ENCODE measurements at regions not wholly inside any gene's neighbourhood (a gene's known extent, or its start where the extent isn't known, plus 50 kb on each side); places are given as distances from the start of the nearest gene placed in this dataset.

- H3F3A ChIP-seq (ENCODE audit: insufficient read depth) = no peaks in the 10 kb centered on the region
- H4K20me1 ChIP-seq (ENCODE audit: low read depth, low read length) = no peaks in the 10 kb centered on the region
- no peak overlapping the region for H3K4me3 ChIP-seq (ENCODE audit: insufficient read depth, low read length, poor library complexity, severe bottlenecking)
- no peak for TF ChIP-seq EZH2phosphoT487 (conservative IDR thresholded peaks at IDR 0.05; ENCODE audit: low read length)
- no peak for TF ChIP-seq CTCF (IDR thresholded peaks at IDR 0.05; ENCODE audit: insufficient read depth, low read length, poor library complexity, severe bottlenecking)
- H2AFZ ChIP-seq (ENCODE audit: low read depth, low read length, severe bottlenecking) = no peak overlapping the region
- H3K27me3 ChIP-seq (ENCODE audit: low read length) = no peaks in the 10 kb centered on the region
- no peaks in the 10 kb centered on the region for H3K36me3 ChIP-seq (ENCODE audit: low read length)
- H3K27ac ChIP-seq (ENCODE audit: low read depth, low read length) = no peak overlapping the region
- H3K4me2 ChIP-seq (ENCODE audit: low read depth, low read length, poor library complexity, severe bottlenecking) = no peak overlapping the region
- no peaks in the 10 kb centered on the region for H3K9me2 ChIP-seq (replicated peaks; ENCODE audit: insufficient read depth, low read length)
- no peaks in the 10 kb centered on the region for H3K79me2 ChIP-seq (ENCODE audit: insufficient read depth, low read length)
- H3K9ac ChIP-seq (ENCODE audit: low read length) = no peak overlapping the region
- H3K9me3 ChIP-seq (ENCODE audit: insufficient read depth, low read length) = no peaks in the 10 kb centered on the region
Observed at GRCh38 chr2:157935378-157935906, 59.3 kb upstream of the ACVR1 start.

DNA sequence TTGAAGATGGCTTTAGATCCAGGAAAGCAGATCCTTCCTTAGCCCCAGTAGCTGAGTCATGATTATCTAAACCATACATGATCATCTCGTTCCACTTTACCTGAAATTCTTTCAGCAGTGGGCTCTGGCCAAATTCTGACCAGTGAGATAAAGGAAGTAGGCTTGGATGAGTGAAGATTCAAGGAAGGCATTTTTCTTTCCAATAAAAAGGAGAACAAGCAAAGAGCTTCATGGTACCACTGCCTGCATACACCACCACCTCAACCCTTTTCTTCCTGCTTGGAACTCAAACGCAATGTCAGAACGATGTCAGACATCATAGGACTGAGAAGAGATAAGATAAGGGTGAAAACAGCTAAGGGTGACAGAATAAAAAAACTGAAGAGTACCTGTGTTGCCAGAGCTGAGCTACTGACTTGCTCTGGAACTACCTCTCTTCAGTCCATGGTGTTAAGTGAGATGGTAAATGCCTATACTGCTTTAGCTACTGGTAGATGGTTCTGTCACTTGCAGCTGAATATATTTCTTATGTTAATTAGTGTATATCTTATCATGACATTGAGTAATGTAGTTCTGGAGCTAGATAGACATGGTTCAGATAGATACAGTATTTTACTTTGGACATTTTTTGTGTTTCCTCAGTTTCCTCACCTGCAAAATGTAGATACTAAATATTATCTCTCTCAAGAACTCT lies 58.7 kb upstream of the ACVR1 start:
- Histone ChIP-seq H3K27ac (ENCODE audit: low read depth, low read length) (no peak overlapping the region), H3K4me3 (ENCODE audit: insufficient read depth, low read length, poor library complexity, severe bottlenecking) (no peak overlapping the region), H2AFZ (ENCODE audit: low read depth, low read length, severe bottlenecking) (no peak overlapping the region), H3K36me3 (ENCODE audit: low read length) (no peaks in the 10 kb centered on the region), H4K20me1 (ENCODE audit: low read depth, low read length) (no peaks in the 10 kb centered on the region), H3K9me2 (replicated peaks; ENCODE audit: insufficient read depth, low read length) (no peaks in the 10 kb centered on the region), H3K4me2 (ENCODE audit: low read depth, low read length, poor library complexity, severe bottlenecking) (no peak overlapping the region), H3K79me2 (ENCODE audit: insufficient read depth, low read length) (no peaks in the 10 kb centered on the region), H3K9ac (ENCODE audit: low read length) (no peak overlapping the region), H3F3A (ENCODE audit: insufficient read depth) (no peaks in the 10 kb centered on the region), H3K9me3 (ENCODE audit: insufficient read depth, low read length) (no peaks in the 10 kb centered on the region), H3K27me3 (ENCODE audit: low read length) (no peaks in the 10 kb centered on the region)
- TF ChIP-seq CTCF (IDR thresholded peaks at IDR 0.05; ENCODE audit: insufficient read depth, low read length, poor library complexity, severe bottlenecking) (no peak), EZH2phosphoT487 (conservative IDR thresholded peaks at IDR 0.05; ENCODE audit: low read length) (no peak)

DNA sequence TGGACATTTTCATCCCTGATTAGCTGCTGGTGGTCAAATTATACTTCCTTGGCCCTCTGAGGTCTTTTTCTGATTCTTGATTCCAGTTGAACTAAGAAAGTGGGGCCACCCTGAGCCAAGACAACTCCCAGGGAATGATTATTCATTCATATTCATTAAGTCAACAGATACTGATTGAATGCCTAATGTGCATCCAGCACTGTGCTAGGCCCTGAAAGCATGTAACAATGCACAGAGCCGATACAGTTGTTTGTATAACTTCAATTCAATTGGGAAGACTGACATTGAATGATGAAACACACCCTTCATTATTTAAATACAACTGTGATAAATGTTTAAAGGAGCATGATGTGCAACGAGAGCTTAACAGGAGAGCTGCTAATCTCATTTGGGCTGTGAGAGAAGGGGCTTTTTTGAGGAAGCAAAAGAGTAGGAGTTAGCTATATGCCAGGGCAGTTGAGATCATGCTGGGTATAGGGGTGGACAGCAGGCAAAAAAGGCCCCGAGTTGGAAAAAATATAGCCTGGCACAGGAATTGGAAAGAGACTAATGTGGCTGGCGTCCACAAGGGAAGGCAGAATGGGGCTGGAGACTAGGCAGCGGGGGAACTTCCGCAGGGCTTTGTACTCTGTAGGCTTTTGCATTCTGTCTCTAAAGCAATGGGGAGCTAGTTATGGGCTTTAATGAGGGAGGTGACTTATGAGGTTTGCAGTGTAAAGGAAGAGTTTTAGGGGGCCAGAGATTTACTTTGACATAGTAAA lies 57.2 kb upstream of the ACVR1 start:
- Histone ChIP-seq H4K20me1 (ENCODE audit: low read depth, low read length) (no peaks in the 10 kb centered on the region), H3K79me2 (ENCODE audit: insufficient read depth, low read length) (no peaks in the 10 kb centered on the region), H3K4me3 (ENCODE audit: insufficient read depth, low read length, poor library complexity, severe bottlenecking) (no peak overlapping the region), H3K9me2 (replicated peaks; ENCODE audit: insufficient read depth, low read length) (no peaks in the 10 kb centered on the region), H3K4me2 (ENCODE audit: low read depth, low read length, poor library complexity, severe bottlenecking) (no peak overlapping the region), H3K27me3 (ENCODE audit: low read length) (no peaks in the 10 kb centered on the region), H3F3A (ENCODE audit: insufficient read depth) (no peaks in the 10 kb centered on the region), H2AFZ (ENCODE audit: low read depth, low read length, severe bottlenecking) (no peak overlapping the region), H3K9me3 (ENCODE audit: insufficient read depth, low read length) (no peaks in the 10 kb centered on the region), H3K36me3 (ENCODE audit: low read length) (no peaks in the 10 kb centered on the region), H3K9ac (ENCODE audit: low read length) (no peak overlapping the region), H3K27ac (ENCODE audit: low read depth, low read length) (no peak overlapping the region)
- TF ChIP-seq CTCF (IDR thresholded peaks at IDR 0.05; ENCODE audit: insufficient read depth, low read length, poor library complexity, severe bottlenecking) = no peak
- no peak for TF ChIP-seq EZH2phosphoT487 (conservative IDR thresholded peaks at IDR 0.05; ENCODE audit: low read length)

Measured in SU-DHL-6 (cell line).